ENCODE measurements at regions not wholly inside any gene's neighbourhood (a gene's known extent, or its start where the extent isn't known, plus 50 kb on each side); places are given as distances from the start of the nearest gene placed in this dataset.

DNA sequence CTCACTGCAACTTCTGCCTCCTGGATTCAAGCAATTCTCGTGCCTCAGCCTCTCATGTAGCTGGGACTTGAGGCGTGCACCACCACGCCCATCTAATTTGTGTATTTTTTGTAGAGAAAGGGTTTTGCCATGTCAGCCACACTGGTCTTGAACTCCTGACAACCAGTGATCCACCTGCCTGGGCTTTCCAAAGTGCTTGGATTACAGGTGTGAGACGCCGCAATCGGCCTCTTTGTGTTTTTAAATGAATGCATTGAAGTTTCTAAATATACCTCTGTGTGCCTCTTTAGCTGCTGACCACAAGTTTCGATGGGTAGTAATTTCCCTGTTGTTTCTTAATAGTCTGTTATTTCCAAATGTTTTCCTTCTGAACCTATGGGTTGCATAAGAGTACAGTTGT lies 765.3 kb upstream of the GRIA3 start:
- TF ChIP-seq, protein P1, sequence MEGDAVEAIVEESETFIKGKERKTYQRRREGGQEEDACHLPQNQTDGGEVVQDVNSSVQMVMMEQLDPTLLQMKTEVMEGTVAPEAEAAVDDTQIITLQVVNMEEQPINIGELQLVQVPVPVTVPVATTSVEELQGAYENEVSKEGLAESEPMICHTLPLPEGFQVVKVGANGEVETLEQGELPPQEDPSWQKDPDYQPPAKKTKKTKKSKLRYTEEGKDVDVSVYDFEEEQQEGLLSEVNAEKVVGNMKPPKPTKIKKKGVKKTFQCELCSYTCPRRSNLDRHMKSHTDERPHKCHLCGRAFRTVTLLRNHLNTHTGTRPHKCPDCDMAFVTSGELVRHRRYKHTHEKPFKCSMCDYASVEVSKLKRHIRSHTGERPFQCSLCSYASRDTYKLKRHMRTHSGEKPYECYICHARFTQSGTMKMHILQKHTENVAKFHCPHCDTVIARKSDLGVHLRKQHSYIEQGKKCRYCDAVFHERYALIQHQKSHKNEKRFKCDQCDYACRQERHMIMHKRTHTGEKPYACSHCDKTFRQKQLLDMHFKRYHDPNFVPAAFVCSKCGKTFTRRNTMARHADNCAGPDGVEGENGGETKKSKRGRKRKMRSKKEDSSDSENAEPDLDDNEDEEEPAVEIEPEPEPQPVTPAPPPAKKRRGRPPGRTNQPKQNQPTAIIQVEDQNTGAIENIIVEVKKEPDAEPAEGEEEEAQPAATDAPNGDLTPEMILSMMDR (IDR thresholded peaks at IDR 0.05): no peak
- TF ChIP-seq POLR2A (IDR thresholded peaks at IDR 0.05) (no peak), POLR2AphosphoS5 (IDR thresholded peaks at IDR 0.05) (no peak)
